Prostate gland (tissue), 2 donors: ENCODE measurements at regions not wholly inside any gene's neighbourhood (a gene's known extent, or its start where the extent isn't known, plus 50 kb on each side); places are given as distances from the start of the nearest gene placed in this dataset.

Source experiments
- DNase-seq: peaks from one replicate; pipeline ENCODE4 v3.0.0-alpha.2; 2019; ENCODE audit warnings: low spot score
- H3K27ac ChIP-seq, 2 donors: fragments of 200-600 bp; sonication (generic); 2 replicates each; pipeline ENCODE4 v1.5.1; 2017 to 2019
- H3K27me3 ChIP-seq: fragments of 200-600 bp; sonication (generic); replicated peaks from 2 replicates; pipeline ENCODE4 v1.5.1; 2019; ENCODE audit not compliant: insufficient read depth
- H3K36me3 ChIP-seq, 2 donors: fragments of 200-600 bp; sonication (generic); 1 replicate in 1 of 2; 2 replicates in 1 of 2; pipeline versions ENCODE4 v1.5.1 to v1.8.1; 2017 to 2019
- H3K4me1 ChIP-seq: fragments of 200-600 bp; sonication (generic); replicated peaks from 2 replicates; pipeline ENCODE4 v1.5.1; 2019
- H3K4me3 ChIP-seq, 2 donors: fragments of 200-600 bp; sonication (generic); 2 replicates each; pipeline ENCODE4 v1.5.1; 2017 to 2019
- H3K9me3 ChIP-seq: fragments of 200-600 bp; sonication (generic); 2 replicates; pipeline ENCODE4 v1.5.1; 2017
- POLR2A ChIP-seq: fragments of 450-650 bp; IDR thresholded peaks from one replicate; pipeline ENCODE4 v1.6.1; 2016; ENCODE audit warnings: antibody characterized with exemption, mild to moderate bottlenecking
- POLR2AphosphoS5 ChIP-seq: sonication (generic); formaldehyde crosslinking; IDR thresholded peaks from one replicate; pipeline ENCODE4 v1.6.1; 2017; ENCODE audit warnings: antibody characterized with exemption
- WGBS: methylation state at CpG from one replicate; pipeline ENCODE4 v1.1.5; 2018; 5-methylcytosine and 5-hydroxymethylcytosine counted together
- intact Hi-C: fragments of 100-400 bp; cut with DNase I; formaldehyde crosslinking; loops from one replicate; pipeline ENCODE4 v1.14.2; 2022
- TF ChIP-seq, protein P1 (sequence below), 4 experiments: fragments of 200-600 bp in 2 of 4; fragments of 450-650 bp in 2 of 4; sonication (generic) in 2 of 4; IDR thresholded peaks; 1 replicate in 3 of 4; 2 replicates in 1 of 4; pipeline ENCODE4 v1.5.1; 2016 to 2019; ENCODE audit warnings: antibody characterized with exemption in 4 of 4, mild to moderate bottlenecking in 2 of 4, moderate library complexity in 2 of 4

GRCh38 chr15:46892621-46893160 is 824.6 kb upstream of the SEMA6D start:
- no peak for TF ChIP-seq POLR2A
- TF ChIP-seq, protein P1, sequence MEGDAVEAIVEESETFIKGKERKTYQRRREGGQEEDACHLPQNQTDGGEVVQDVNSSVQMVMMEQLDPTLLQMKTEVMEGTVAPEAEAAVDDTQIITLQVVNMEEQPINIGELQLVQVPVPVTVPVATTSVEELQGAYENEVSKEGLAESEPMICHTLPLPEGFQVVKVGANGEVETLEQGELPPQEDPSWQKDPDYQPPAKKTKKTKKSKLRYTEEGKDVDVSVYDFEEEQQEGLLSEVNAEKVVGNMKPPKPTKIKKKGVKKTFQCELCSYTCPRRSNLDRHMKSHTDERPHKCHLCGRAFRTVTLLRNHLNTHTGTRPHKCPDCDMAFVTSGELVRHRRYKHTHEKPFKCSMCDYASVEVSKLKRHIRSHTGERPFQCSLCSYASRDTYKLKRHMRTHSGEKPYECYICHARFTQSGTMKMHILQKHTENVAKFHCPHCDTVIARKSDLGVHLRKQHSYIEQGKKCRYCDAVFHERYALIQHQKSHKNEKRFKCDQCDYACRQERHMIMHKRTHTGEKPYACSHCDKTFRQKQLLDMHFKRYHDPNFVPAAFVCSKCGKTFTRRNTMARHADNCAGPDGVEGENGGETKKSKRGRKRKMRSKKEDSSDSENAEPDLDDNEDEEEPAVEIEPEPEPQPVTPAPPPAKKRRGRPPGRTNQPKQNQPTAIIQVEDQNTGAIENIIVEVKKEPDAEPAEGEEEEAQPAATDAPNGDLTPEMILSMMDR (IDR thresholded peaks at IDR 0.05), result no peak
- no peak for TF ChIP-seq POLR2AphosphoS5
- 24% methylated on average over 4 of the region's 4 CpGs for WGBS

DNA sequence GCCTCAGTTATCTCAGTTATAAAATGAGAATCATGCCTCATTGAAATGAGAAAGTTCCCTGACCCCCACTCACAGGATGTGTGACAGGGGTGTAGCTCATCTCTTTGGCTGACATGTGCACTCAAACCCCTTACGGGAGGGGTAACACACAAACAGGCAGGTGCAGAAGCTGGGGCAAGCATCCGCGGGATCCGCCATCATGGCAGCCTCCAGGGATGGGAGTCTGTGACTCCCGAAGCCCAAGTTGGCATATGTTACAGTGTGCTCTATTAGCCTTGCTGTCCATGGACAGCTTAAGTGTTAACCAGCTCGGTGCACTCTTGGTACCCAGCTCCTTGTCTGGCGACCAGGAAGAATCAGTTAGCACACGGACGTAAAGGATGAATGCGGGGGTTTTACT is 822.7 kb upstream of the SEMA6D start:
- TF ChIP-seq POLR2A (no peak), POLR2AphosphoS5 (no peak)
- TF ChIP-seq, protein P1 (IDR thresholded peaks at IDR 0.05), result no peak
- DNase-seq, result no peak
- 98% methylated on average over 10 of the region's 10 CpGs for WGBS
- Histone ChIP-seq H3K27me3 (no peaks in the 10 kb centered on the region), H3K36me3 (no peaks in the 10 kb centered on the region), H3K4me1 (no peaks in the 10 kb centered on the region), H3K27ac (no peak overlapping the region), H3K9me3 (no peaks in the 10 kb centered on the region), H3K4me3 (no peak overlapping the region)
- intact Hi-C loops, result no loop called here

More at GRCh38 chr15:46892621-46893160, 824.6 kb upstream of the SEMA6D start:
- Histone ChIP-seq H3K4me1 (no peaks in the 10 kb centered on the region), H3K9me3 (no peaks in the 10 kb centered on the region), H3K4me3 (no peak overlapping the region), H3K36me3 (no peaks in the 10 kb centered on the region), H3K27me3 (no peaks in the 10 kb centered on the region), H3K27ac (no peak overlapping the region)
- DNase-seq, result no peak
- intact Hi-C loops, result no loop called here

- no peaks in the 10 kb centered on the region for H3K36me3 ChIP-seq
- H3K4me1 ChIP-seq, result no peaks in the 10 kb centered on the region
- no peaks in the 10 kb centered on the region for H3K9me3 ChIP-seq
- 84% methylated on average over 1 of the region's 1 CpG for WGBS
- TF ChIP-seq, protein P1 (IDR thresholded peaks at IDR 0.05), result no peak
- TF ChIP-seq POLR2AphosphoS5 (no peak), POLR2A (no peak)
- H3K27me3 ChIP-seq, result no peaks in the 10 kb centered on the region
- intact Hi-C loops, result no loop called here
- no peak for DNase-seq
- no peak overlapping the region for H3K27ac ChIP-seq
- no peak overlapping the region for H3K4me3 ChIP-seq
These were observed 820.0 kb upstream of the SEMA6D start for GRCh38 chr15:46897266-46897665.

- WGBS, result 77% methylated on average over 2 of the region's 2 CpGs
- no peaks in the 10 kb centered on the region for H3K9me3 ChIP-seq
These were observed 816.3 kb upstream of the SEMA6D start for GRCh38 chr15:46901001-46901400.

GRCh38 chr15:46917721-46918252 is 799.5 kb upstream of the SEMA6D start:
- 70% methylated on average over 3 of the region's 3 CpGs for WGBS
- no peaks in the 10 kb centered on the region for H3K9me3 ChIP-seq
- H3K36me3 ChIP-seq, result no peaks in the 10 kb centered on the region
- DNase-seq, result no peak
- no peaks in the 10 kb centered on the region for H3K27me3 ChIP-seq
- no peaks in the 10 kb centered on the region for H3K4me1 ChIP-seq
- no peak overlapping the region for H3K4me3 ChIP-seq
- H3K27ac ChIP-seq, result no peak overlapping the region
- TF ChIP-seq POLR2A, result no peak
- TF ChIP-seq POLR2AphosphoS5, result no peak
- TF ChIP-seq, protein P1 (IDR thresholded peaks at IDR 0.05), result no peak
- intact Hi-C loops, result no loop called here

More at GRCh38 chr15:46901001-46901400, 816.3 kb upstream of the SEMA6D start:
- intact Hi-C loops, result no loop called here
- no peak for TF ChIP-seq POLR2A
- no peak overlapping the region for H3K27ac ChIP-seq
- H3K36me3 ChIP-seq, result no peaks in the 10 kb centered on the region
- H3K4me1 ChIP-seq, result no peaks in the 10 kb centered on the region
- no peak overlapping the region for H3K4me3 ChIP-seq
- no peaks in the 10 kb centered on the region for H3K27me3 ChIP-seq
- no peak for DNase-seq
